Keratinocyte (primary cell): ENCODE measurements at regions not wholly inside any gene's neighbourhood (a gene's known extent, or its start where the extent isn't known, plus 50 kb on each side); places are given as distances from the start of the nearest gene placed in this dataset.

ENCODE experiments used
- DNase-seq: peaks from one replicate; pipeline ENCODE4 v3.0.0-alpha.2; 2011; ENCODE audit warnings: low read depth, missing footprints, low spot score
- FAIRE-seq: peaks from 2 replicates; lab custom pipeline; 2011; peaks lifted over from hg19 to GRCh38; lab: Jason Lieb, UNC
- H2AFZ ChIP-seq: 2 replicates; pipeline ENCODE4 v1.6.0; 2012; ENCODE audit warnings: low read length, control low read depth, inconsistent platforms; ENCODE audit not compliant: control insufficient read depth
- H3K27ac ChIP-seq: 2 replicates; pipeline ENCODE4 v1.5.1; 2011; ENCODE audit warnings: low read length; ENCODE audit not compliant: control insufficient read depth, insufficient read depth
- H3K27me3 ChIP-seq: 3 replicates; pipeline ENCODE4 v1.6.0; 2011; ENCODE audit warnings: low read length; ENCODE audit not compliant: control insufficient read depth, insufficient read depth; ENCODE audit errors: extremely low read depth
- H3K36me3 ChIP-seq, 2 experiments: 2 replicates in 1 of 2; 3 replicates in 1 of 2; pipeline ENCODE4 v1.5.1; 2011; ENCODE audit warnings: low read length in 2 of 2, mild to moderate bottlenecking in 1 of 2; ENCODE audit not compliant: control insufficient read depth in 2 of 2, insufficient read depth in 2 of 2; ENCODE audit errors: extremely low read depth in 1 of 2
- H3K4me1 ChIP-seq: 3 replicates; pipeline ENCODE4 v1.5.1; 2011; ENCODE audit warnings: low read length; ENCODE audit not compliant: control insufficient read depth, insufficient read depth; ENCODE audit errors: extremely low read depth
- H3K4me2 ChIP-seq: 3 replicates; pipeline ENCODE4 v1.6.0; 2011; ENCODE audit warnings: low read depth, low read length; ENCODE audit not compliant: control insufficient read depth, insufficient read depth; ENCODE audit errors: extremely low read depth
- H3K4me3 ChIP-seq, 3 experiments: fragments of 200-600 bp in 1 of 3; sonication (generic) in 1 of 3; 2 replicates in 2 of 3; 3 replicates in 1 of 3; pipeline ENCODE4 v1.5.1; 2011 to 2016; ENCODE audit warnings: low read length in 3 of 3, mild to moderate bottlenecking in 3 of 3, control low read depth in 2 of 3, inconsistent platforms in 1 of 3, low read depth in 1 of 3, mixed read lengths in 1 of 3, mixed run types in 1 of 3, moderate library complexity in 1 of 3; ENCODE audit not compliant: control insufficient read depth in 2 of 3, insufficient read depth in 2 of 3; ENCODE audit errors: extremely low read depth in 1 of 3
- H3K79me2 ChIP-seq: 2 replicates; pipeline ENCODE4 v1.6.0; 2012; ENCODE audit warnings: low read length; ENCODE audit not compliant: control insufficient read depth, insufficient read depth
- H3K9ac ChIP-seq: 3 replicates; pipeline ENCODE4 v1.6.0; 2011; ENCODE audit warnings: low read length; ENCODE audit not compliant: control insufficient read depth, insufficient read depth; ENCODE audit errors: extremely low read depth
- H3K9me1 ChIP-seq: 3 replicates; pipeline ENCODE4 v1.6.0; 2011; ENCODE audit warnings: low read length; ENCODE audit not compliant: control insufficient read depth, insufficient read depth; ENCODE audit errors: extremely low read depth
- H3K9me3 ChIP-seq: 2 replicates; pipeline ENCODE4 v1.5.1; 2012; ENCODE audit warnings: low read depth, low read length; ENCODE audit not compliant: control insufficient read depth
- H4K20me1 ChIP-seq: 3 replicates; pipeline ENCODE4 v1.6.0; 2011; ENCODE audit warnings: low read length; ENCODE audit not compliant: control insufficient read depth, insufficient read depth; ENCODE audit errors: extremely low read depth
- CTCF ChIP-seq, 3 experiments: IDR thresholded peaks in 1 of 3; conservative IDR thresholded peaks in 1 of 3; optimal IDR thresholded peaks in 1 of 3; 2 replicates in 2 of 3; 3 replicates in 1 of 3; pipeline versions ENCODE3 to v1.5.1; 2011; ENCODE audit warnings: low read length in 3 of 3, mild to moderate bottlenecking in 3 of 3, moderate library complexity in 2 of 3, control low read depth in 1 of 3, inconsistent platforms in 1 of 3; ENCODE audit not compliant: insufficient read depth in 2 of 3; ENCODE audit errors: extremely low read depth in 1 of 3
- EZH2 ChIP-seq: IDR thresholded peaks from one replicate; pipeline ENCODE4 v1.6.1; 2012; ENCODE audit warnings: inconsistent platforms, mild to moderate bottlenecking, low read length, moderate library complexity
- dilution Hi-C: fragments of 300-500 bp; cut with MboI; formaldehyde crosslinking; loops from one replicate; pipeline ENCODE4 v1.7.0; 2020; ENCODE audit warnings: low sequenced_read_pairs; ENCODE audit not compliant: extremely low pct_ligation_motif_present

- H3K27me3 ChIP-seq: no peaks in the 10 kb centered on the region
- H2AFZ ChIP-seq: no peak overlapping the region
- no peaks in the 10 kb centered on the region for H3K9me1 ChIP-seq
- no peak overlapping the region for H3K4me2 ChIP-seq
- FAIRE-seq: no peak
- DNase-seq: no peak
- H3K4me3 ChIP-seq: no peak overlapping the region
- H3K79me2 ChIP-seq: no peaks in the 10 kb centered on the region
- H3K9me3 ChIP-seq: no peaks in the 10 kb centered on the region
- H3K36me3 ChIP-seq: no peaks in the 10 kb centered on the region
- no peak overlapping the region for H3K27ac ChIP-seq
- TF ChIP-seq CTCF (optimal IDR thresholded peaks at IDR 0.05 in 1 of 3, IDR thresholded peaks at IDR 0.05 in 1 of 3, conservative IDR thresholded peaks at IDR 0.05 in 1 of 3; ENCODE audit: extremely low read depth in 1 of 3, insufficient read depth in 2 of 3, low read length in 3 of 3) (no peak), EZH2 (no peak)
- dilution Hi-C loops: no loop called here
- H3K4me1 ChIP-seq: peaks cover 3% of the 10 kb centered on the region
- H3K9ac ChIP-seq: no peak overlapping the region
- H4K20me1 ChIP-seq: no peaks in the 10 kb centered on the region
Measured at GRCh38 chr6:27619436-27619835, 146.5 kb upstream of the ZNF184 start.

GRCh38 chr6:27617700-27618689 lies 145.1 kb upstream of the ZNF184 start:
- FAIRE-seq (peak; percentile 73), DNase-seq (no peak)
- H3K4me2 ChIP-seq: peak overlapping the region; percentile 97
- H3K79me2 ChIP-seq: no peaks in the 10 kb centered on the region
- dilution Hi-C loops: no loop called here
- no peaks in the 10 kb centered on the region for H3K36me3 ChIP-seq
- H3K9ac ChIP-seq: peak overlapping the region; percentile 66
- H3K27ac ChIP-seq: peak overlapping the region; percentile 22
- H3K4me1 ChIP-seq: peaks cover 3% of the 10 kb centered on the region
- no peaks in the 10 kb centered on the region for H3K9me1 ChIP-seq
- H3K9me3 ChIP-seq: no peaks in the 10 kb centered on the region
- no peaks in the 10 kb centered on the region for H3K27me3 ChIP-seq
- H4K20me1 ChIP-seq: no peaks in the 10 kb centered on the region
- TF ChIP-seq CTCF (optimal IDR thresholded peaks at IDR 0.05 in 1 of 3, IDR thresholded peaks at IDR 0.05 in 1 of 3, conservative IDR thresholded peaks at IDR 0.05 in 1 of 3; ENCODE audit: extremely low read depth in 1 of 3, insufficient read depth in 2 of 3, low read length in 3 of 3) (peak in 2 of 3 experiments; percentile 12 to 19), EZH2 (no peak)
- peak overlapping the region; percentile 44 to 98 (median 80) for H3K4me3 ChIP-seq
- H2AFZ ChIP-seq: peak overlapping the region; percentile 99
